Left colon (tissue), 2 donors: ENCODE measurements at regions not wholly inside any gene's neighbourhood (a gene's known extent, or its start where the extent isn't known, plus 50 kb on each side); places are given as distances from the start of the nearest gene placed in this dataset.
"Not testable (repeated sequence)": the region's sequence is repeated elsewhere in the genome, so short reads cannot be mapped to it uniquely, and the experiment has no call there.

ENCODE experiments used
- ATAC-seq: fragments of 200-7000 bp; cut with Tn5 transposase; one replicate; pipeline ENCODE4 v1.9.1; 2020; ENCODE audit warnings: mild to moderate bottlenecking, moderate library complexity
- DNase-seq, 2 donors: peaks; one replicate each; pipeline ENCODE4 v3.0.0-alpha.2; 2020
- intact Hi-C, 2 donors: fragments of 100-400 bp; cut with DNase I in 1 of 2; cut with micrococcal nuclease in 1 of 2; formaldehyde crosslinking; loops; one replicate each; pipeline versions ENCODE4 v1.11.2 to v1.14.0; 2022; cut with DNase I, micrococcal nuclease
- donor health status: DM: no; HTN: no; CAD: no.
- donor health status: DM: yes; HTN: yes; CAD: no.

- DNase-seq = no peak
- no peak for ATAC-seq
- intact Hi-C loops = no loop called here
These were observed 87.3 kb upstream of the ANXA1 start for GRCh38 chr9:73064315-73064714.

- intact Hi-C loops = no loop called here
- ATAC-seq = no peak
- no peak for DNase-seq
These were observed 90.5 kb upstream of the ANXA1 start for GRCh38 chr9:73061146-73061545.

- ATAC-seq (no peak), DNase-seq (no peak)
- intact Hi-C loops = no loop called here
These were observed 92.4 kb upstream of the ANXA1 start for GRCh38 chr9:73059247-73059646.

- ATAC-seq (no peak), DNase-seq (no peak)
- intact Hi-C loops = no loop called here
These were observed 95.4 kb upstream of the ANXA1 start for GRCh38 chr9:73056245-73056644.

- intact Hi-C loops = no loop called here
- DNase-seq = no peak
- ATAC-seq = no peak
These were observed 97.6 kb upstream of the ANXA1 start for GRCh38 chr9:73054091-73054490.

GRCh38 chr9:73053543-73053942, 98.1 kb upstream of the ANXA1 start:
- no peak for DNase-seq
- intact Hi-C loops = no loop called here
- no peak for ATAC-seq

- DNase-seq (no peak), ATAC-seq (peak; percentile 68)
- intact Hi-C loops = no loop called here
These were observed 98.2 kb upstream of the ALDH1A1 start for GRCh38 chr9:73050887-73051550.

GRCh38 chr9:73050065-73050816, 97.4 kb upstream of the ALDH1A1 start:
- intact Hi-C loops = no loop called here
- no peak for ATAC-seq
- DNase-seq = no peak

- ATAC-seq (no peak), DNase-seq (no peak)
- intact Hi-C loops = no loop called here
These were observed 96.4 kb upstream of the ALDH1A1 start for GRCh38 chr9:73049280-73049679.

GRCh38 chr9:73046769-73047168, 93.9 kb upstream of the ALDH1A1 start:
- intact Hi-C loops = no loop called here

GRCh38 chr9:73044776-73045175, 91.9 kb upstream of the ALDH1A1 start:
- ATAC-seq, DNase-seq, intact Hi-C loops: not testable (repeated sequence)

More at GRCh38 chr9:73046769-73047168, 93.9 kb upstream of the ALDH1A1 start:
- no peak for DNase-seq
- ATAC-seq = no peak

GRCh38 chr9:73042155-73042554, 89.3 kb upstream of the ALDH1A1 start:
- intact Hi-C loops = no loop called here
- ATAC-seq (no peak), DNase-seq (no peak)

- intact Hi-C loops = loop anchor here in 1 of 2 donors (10.0 kb wide), 1 partner anchor 45 kb away; no protein-coding TSS in a partner anchor
- DNase-seq (no peak), ATAC-seq (no peak)
These were observed 86.7 kb upstream of the ALDH1A1 start for GRCh38 chr9:73039271-73040263.

GRCh38 chr9:73038613-73039012, 85.8 kb upstream of the ALDH1A1 start:
- intact Hi-C loops = loop anchor here in 1 of 2 donors (10.0 kb wide), 1 partner anchor 46 kb away; no protein-coding TSS in a partner anchor
- ATAC-seq = no peak
- peak in 1 of 2 donors; percentile 38 for DNase-seq

GRCh38 chr9:73038089-73038509, 85.2 kb upstream of the ALDH1A1 start:
- intact Hi-C loops = loop anchor here in 1 of 2 donors (10.0 kb wide), 1 partner anchor 47 kb away; no protein-coding TSS in a partner anchor
- DNase-seq = no peak
- ATAC-seq = peak; percentile 28

- intact Hi-C loops = loop anchor here in 1 of 2 donors (10.0 kb wide), 1 partner anchor 47 kb away; no protein-coding TSS in a partner anchor
- ATAC-seq (no peak), DNase-seq (no peak)
These were observed 84.8 kb upstream of the ALDH1A1 start for GRCh38 chr9:73037613-73038012.

- ATAC-seq = no peak
- no peak for DNase-seq
- intact Hi-C loops = loop anchor here in 1 of 2 donors (10.0 kb wide), 1 partner anchor 50 kb away; no protein-coding TSS in a partner anchor
These were observed 82.1 kb upstream of the ALDH1A1 start for GRCh38 chr9:73034962-73035361.

- intact Hi-C loops = loop anchor here in 1 of 2 donors (10.0 kb wide), 1 partner anchor 53 kb away; no protein-coding TSS in a partner anchor
- DNase-seq (no peak), ATAC-seq (no peak)
These were observed 78.5 kb upstream of the ALDH1A1 start for GRCh38 chr9:73031350-73031749.
